ENCODE measurements at regions not wholly inside any gene's neighbourhood (a gene's known extent, or its start where the extent isn't known, plus 50 kb on each side); places are given as distances from the start of the nearest gene placed in this dataset.

- TF ChIP-seq CTCF (IDR thresholded peaks at IDR 0.05; ENCODE audit: insufficient read depth, low read length, poor library complexity, severe bottlenecking) (no peak), EZH2phosphoT487 (conservative IDR thresholded peaks at IDR 0.05; ENCODE audit: low read length) (no peak)
Measured at GRCh38 chr9:88798476-88798875, 192.8 kb upstream of the S1PR3 start.

Data from SU-DHL-6 (cell line).